Stimulated activated naive CD8-positive, alpha-beta T cell treated with anti-CD3 and anti-CD28 coated beads, Interleukin-15, Interleukin-2, amounts not matched to agents 100 U/mL and 50 U/mL, for 24 hours (primary cell): ENCODE measurements at regions not wholly inside any gene's neighbourhood (a gene's known extent, or its start where the extent isn't known, plus 50 kb on each side); places are given as distances from the start of the nearest gene placed in this dataset.
"Not testable (repeated sequence)": the region's sequence is repeated elsewhere in the genome, so short reads cannot be mapped to it uniquely, and the experiment has no call there.

ENCODE experiments used
- ATAC-seq: fragments of 150-1000 bp; cut with Tn5 transposase; one replicate; pipeline ENCODE4 v1.10.0; 2021
- DNase-seq: peaks from one replicate; pipeline ENCODE4 v3.0.0; 2021

DNA sequence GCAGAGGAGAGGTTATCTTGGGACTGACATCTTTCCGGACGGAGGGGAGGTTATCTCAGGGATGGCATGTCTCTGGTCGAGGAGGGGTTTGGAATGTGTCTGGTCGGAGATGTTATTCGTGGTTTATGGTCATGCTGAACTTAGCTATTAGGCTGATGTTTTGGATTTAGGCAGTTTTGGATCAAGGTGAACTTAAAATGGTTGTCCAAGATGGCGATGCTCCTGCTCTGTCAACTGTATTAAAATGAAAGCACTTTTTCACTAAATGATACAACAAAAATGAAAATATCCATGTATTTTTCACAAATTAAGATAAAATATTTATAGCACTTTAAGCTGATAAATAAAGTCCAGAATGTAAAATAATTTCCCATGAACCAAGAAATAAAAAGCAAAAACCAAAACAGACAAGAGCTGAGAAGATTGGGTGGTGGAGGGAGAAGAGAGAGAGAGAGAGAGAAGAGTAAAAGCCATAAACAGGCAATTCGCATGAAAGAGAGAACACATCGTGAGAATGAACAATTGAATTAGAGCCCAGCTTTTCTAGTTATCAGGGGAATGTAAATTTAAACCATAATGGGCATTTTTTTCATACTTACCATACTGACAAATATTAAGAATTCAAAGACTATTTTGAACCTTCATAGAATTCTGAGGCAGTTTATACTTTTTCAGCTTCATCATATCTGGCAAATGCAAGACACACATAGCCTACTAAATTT lies 2236.0 kb upstream of the AGA start:
- ATAC-seq: no peak
- no peak for DNase-seq

DNA sequence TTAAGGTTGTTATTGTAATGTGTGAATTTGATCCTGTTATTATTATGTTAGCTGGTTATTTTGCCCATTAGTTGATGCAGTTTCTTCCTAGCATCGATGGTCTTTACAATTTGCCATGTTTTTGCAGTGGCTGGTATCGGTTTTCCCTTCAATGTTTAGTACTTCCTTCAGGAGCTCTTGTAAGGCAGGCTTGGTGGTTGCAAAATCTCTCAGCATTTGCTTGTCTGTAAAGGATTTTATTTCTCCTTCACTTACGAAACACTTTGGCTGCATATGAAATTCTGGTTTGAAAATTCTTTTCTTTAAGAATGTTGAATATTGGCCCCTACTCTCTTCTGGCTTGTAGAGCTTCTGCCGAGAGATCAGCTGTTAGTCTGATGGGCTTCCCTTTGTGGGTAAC lies 2241.4 kb upstream of the AGA start:
- not testable (repeated sequence) for DNase-seq, ATAC-seq

DNA sequence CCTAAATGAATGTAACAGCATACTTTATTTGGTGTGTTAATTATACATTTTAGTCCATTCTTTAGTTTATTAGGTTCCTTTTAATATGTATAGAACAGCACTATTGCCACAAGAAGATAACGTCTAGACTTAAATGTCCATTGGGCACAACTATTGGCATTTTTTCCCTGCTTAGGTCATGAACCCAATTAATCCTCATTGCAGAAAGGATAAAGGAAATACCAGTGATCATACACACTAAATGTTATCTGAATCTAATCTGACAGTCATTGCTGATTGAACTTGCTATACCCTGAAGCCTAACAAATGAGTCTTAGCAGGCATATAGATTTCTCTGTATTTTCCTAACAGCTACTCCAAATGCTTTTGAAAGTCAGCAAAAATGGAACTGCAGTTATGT lies 2250.0 kb upstream of the AGA start:
- DNase-seq: no peak

DNA sequence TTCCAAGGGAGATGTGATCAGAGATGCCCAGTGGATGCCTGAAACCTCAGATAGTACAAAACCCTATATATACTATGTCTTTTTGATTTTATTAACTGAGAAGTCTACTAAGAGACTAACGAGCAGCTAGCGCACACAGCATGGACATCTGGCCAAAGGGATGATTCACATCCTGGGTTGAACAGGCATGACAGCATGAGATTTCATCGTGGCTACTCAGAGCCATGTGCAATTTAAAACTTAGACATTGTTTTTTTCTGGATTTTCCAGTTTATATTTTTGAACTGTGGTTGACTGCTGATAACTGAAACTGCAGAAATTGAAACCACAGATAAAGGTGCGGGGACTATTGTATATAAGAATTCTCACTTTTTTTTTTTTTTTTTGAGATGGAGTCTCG lies 2252.9 kb upstream of the AGA start:
- ATAC-seq: no peak
- no peak for DNase-seq

More for the DNA sequence above, 2250.0 kb upstream of the AGA start:
- no peak for ATAC-seq

DNA sequence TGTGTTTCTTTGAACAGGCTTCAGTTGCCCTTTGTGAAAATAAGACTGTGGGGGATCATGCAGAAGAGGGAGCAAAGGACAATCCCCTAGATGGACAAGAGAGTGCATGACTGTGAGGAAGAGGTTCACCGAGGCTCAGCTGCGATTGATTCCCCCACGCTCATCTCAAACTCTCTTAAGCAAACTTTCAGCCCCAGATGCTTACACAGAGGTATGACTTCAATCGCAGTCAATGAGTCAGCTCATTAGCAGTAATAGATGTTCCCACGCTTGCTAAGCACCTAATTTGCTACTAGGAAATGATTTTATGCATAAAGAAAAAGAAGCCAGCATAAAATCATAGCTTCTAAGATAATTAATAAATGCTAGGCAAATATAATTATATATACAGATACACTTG lies 2256.1 kb upstream of the AGA start:
- ATAC-seq (no peak), DNase-seq (no peak)

DNA sequence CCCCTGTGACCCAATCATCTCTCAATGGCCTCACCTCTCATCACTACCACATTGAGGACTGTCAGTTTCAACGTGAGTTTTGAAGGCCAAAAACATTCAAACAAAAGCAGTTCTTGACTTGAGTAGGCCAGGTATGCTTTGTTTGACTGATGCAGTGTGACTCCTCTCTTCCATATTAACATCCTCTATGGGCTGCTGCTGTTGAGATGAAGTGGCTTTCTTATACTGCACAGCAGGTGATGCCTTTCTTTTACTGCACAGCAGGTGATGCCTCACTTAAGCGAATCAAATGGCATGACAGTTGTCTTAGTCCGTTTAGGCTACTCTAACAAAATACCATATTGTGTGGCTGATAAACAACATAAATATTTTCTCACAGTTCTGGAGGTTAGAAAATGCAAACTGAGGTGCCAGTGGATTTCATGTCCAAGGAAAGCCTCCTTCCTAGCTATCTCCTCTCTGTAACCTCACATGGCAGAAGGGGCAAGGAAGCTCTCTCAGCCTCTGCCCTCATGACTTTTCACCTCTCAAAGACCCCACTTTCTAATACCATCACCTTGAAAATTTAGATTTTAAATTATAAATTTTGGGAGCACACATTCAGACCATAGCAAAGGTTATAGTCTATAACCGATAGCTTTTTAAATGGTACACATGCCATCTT lies 2267.9 kb upstream of the AGA start:
- DNase-seq: no peak
- ATAC-seq: no peak

DNA sequence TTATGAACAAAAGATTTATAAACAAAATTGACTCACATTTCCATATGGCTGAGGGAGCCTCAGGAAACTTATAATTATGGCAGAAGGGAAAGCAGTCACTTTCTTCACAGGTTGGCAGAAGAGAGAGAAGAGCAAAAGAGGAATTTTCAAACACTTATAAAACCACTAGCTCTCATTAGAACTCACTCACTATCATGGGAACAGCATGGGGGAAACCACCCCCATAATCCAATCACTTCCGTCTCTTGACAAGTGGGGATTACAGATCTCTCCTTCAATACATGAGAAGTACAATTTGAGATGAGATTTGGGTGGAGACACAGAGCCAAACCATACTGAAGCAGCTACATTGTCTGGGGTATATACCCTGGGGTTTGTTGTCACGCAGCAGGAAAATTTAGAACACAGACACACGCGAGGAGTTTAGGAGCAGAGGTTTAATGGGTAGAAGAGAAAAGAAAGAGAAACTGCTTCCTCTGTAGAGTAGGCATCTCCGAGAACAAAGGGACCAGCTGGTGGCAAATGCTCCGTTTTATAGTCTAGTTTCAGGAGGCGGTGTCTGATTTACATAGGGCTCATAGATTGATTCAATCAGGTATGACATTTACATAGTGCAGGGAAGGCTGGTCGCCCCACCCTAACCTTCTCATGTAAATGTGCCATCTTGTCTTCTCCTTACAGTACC lies 2277.7 kb upstream of the AGA start:
- no peak for ATAC-seq
- no peak for DNase-seq

DNA sequence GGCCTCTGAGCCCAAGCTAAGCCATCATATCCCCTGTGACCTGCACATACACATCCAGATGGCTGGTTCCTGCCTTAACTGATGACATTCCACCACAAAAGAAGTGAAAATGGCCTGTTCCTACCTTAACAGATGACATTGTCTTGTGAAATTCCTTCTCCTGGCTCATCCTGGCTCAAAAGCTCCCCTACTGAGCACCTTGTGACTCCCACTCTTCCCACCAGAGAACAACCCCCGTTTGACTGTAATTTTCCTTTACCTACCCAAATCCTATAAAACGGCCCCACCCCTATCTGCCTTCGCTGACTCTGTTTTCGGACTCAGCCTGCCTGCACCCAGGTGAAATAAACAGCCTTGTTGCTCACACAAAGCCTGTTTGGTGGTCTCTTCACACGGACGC lies 2284.3 kb upstream of the AGA start:
- DNase-seq, ATAC-seq: not testable (repeated sequence)

DNA sequence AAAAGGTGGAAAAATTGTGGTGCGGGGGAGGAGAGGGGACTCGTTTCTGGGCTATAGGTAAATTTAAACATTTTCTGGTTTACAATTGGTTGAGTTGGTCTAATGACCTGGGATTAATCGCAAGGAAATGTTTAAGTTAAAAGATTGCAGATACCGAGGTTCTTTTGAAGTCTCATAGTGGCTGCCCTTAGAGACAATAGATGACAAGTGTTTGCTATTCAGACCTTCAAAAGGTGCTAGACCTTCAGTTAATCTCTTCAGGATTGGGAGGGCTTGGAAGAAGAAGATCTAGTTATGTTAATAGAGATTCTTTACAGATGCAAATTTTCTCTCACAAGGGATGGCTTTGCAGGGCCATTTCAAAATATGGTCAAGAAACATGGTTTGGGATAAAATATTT lies 2286.1 kb upstream of the AGA start:
- DNase-seq: no peak
- ATAC-seq: no peak

DNA sequence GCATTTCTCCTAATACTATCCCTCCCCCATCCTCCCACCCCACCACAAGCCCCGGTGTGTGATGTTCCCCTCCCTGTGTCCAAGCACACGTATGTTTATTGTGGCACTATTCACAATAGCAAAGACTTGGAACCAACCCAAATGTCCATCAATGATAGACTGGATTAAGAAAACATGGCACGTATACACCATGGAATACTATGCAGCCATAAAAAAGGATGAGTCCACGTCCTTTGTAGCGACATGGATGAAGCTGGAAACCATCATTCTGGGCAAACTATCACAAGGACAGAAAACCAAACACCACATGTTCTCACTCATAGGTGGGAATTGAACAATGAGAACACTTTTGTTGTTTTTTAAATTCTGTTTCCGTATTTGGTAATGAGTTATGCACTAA lies 2294.6 kb upstream of the AGA start:
- DNase-seq, ATAC-seq: not testable (repeated sequence)

DNA sequence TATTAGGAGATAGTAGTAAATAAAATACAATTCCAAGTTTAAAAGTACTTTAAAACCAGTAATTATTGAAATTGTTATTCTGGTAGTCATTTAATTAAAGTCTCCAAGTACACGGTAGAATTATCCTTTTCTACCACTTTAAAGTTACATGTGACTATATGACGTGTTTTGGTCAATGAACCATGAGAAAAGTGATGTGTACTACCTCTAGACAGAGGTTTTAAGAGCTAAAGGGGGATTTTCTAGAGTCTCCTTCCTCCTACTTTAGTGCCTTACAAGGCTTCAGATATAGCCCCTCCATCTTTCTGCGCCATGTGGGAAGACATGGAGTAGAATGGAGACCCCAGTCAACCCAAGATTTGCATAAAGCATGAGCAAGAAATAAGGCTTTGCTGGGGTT lies 2296.6 kb upstream of the AGA start:
- DNase-seq: no peak
- no peak for ATAC-seq

DNA sequence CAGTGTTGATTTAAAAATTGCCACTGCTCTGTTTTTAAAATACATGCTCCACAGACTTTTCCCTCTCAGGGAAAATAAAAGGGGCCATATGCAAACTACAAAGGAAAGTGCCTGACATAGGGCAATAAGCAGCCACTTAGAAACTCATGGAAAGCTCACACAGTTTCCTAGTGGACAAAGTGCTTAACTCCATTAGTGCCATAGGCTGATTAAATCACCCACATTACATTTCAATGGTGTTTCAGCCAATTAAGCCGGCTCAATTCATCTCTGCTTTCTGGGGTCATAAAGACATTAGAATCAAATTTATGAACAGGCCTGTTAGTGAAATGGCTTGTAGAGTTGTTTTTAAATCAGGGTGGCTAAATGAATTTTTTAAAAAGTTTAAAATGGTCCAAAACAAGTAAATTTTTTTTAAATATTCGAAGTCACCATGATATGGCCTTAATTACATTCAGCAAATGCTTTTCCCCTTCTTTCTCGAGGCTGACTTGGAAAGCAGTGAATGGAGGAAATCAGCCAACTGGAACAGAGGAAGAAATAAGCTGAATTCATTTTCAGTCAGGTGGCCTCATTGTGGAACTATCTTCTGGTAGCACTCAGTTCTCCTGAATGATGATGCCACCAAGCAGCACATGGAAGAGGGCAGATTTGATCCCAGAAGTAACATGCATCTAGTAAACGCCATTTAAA lies 2305.1 kb upstream of the AGA start:
- ATAC-seq (no peak), DNase-seq (no peak)

DNA sequence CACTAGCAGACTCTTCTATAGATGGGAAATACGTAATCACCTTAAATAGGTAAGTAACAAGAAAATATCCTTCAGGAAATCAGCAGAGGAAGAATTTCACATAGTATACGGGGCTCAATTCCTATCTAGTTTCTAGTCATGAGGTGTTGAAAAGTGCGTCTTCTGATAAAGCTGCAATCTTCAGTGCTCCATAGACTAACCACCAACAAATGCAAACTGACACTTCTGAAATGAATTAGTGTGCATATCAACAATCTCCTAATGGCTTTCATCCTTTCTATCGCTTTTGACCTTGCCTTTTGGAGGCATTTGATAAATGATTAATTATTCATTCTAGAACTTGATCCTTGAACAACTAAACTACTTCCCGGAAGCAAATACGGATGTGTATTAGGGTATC lies 2306.6 kb upstream of the AGA start:
- no peak for DNase-seq
- ATAC-seq: no peak

DNA sequence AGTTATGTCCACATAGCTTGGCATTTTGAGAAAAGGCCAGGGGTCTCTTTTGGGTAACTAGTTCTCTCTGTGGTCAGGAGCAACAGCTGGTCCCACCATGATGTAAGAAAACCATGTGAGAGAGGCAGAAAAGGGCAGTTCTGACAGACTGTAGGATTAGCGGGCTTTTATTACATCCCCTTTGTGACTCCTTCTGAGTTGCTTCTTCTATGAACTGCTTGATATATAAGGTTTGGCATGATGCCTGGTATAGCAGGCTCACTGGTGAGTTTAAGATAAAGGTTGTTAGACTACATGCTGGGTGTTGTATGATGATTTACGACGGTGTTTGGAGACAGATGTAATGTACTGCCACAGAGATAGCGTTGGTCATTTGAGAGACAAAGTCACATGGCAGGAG lies 2308.1 kb upstream of the AGA start:
- ATAC-seq (no peak), DNase-seq (no peak)

DNA sequence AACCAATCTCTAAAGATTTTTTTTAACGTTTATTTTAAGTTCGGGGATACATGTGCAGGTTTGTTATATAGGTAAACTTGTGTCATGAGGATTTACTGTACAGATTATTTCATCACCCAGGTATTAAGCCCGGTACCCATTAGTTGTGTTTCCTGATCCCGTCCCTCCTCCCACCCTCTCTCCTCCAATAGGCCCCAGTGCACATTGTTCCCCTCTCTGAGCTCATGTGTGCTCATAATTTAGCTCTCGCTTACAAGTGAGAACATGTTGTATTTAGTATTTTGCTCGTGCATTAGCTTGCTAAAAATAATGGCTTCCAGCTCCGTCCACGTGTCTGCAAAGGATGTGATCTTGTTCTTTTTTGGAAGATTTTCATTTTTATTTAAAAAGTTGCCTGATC lies 2309.4 kb upstream of the AGA start:
- no peak for DNase-seq
- no peak for ATAC-seq

DNA sequence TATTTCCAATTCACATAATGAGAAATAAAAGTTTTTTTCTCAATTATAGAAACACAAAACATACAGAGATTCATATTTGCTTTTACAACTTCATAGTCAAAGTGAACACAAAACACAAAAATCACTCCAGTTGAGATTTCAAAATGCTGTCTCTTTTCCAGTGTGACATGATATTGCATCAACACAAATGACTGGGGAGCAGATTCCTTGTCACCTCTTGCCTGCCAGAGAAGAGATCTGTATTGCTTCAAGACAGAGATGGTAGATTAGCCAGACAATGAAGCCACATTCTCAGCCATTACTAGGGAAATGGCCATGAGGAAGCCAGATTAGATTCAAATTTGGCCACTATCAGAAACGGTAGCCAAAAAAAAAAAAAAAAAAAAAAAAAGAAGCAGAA lies 2313.1 kb upstream of the AGA start:
- ATAC-seq: no peak
- DNase-seq: no peak

DNA sequence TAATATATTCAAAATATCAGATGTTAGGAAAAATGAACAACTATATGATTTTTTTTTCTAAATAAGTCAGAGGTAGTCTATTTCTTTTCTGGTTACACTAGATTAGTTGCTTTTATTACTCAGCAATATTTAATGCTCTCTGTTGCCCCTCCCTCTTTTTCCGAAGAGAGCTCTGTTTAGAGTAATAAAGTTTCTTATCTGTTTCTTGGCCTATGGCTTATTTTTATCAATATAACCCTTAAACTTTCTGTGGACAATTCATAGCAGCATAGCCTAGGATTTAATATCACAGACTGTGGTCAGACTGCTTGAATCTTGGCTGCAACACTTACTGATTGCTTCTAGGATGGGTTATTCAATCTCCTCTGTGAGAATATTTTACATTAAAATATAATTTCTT lies 2315.4 kb upstream of the AGA start:
- ATAC-seq (no peak), DNase-seq (no peak)

DNA sequence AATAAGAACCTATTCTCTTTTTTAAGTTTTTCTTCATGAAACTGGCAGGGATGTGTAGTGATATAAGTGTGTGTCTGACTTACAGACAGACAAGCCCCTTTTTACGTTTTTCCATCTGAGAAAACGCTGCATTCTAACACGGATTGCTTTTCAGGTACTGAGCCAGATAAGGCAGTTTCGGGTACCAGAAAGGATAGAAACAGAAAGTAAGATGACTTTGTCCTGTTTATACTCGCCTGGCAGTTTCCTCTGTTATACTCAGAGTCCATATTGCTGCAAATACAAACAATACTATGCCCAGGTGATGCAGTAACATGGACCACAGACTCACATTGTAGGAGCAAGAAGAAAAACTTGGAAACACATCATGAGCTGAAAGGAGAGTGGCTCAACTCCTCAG lies 2320.6 kb upstream of the AGA start:
- ATAC-seq (no peak), DNase-seq (no peak)

DNA sequence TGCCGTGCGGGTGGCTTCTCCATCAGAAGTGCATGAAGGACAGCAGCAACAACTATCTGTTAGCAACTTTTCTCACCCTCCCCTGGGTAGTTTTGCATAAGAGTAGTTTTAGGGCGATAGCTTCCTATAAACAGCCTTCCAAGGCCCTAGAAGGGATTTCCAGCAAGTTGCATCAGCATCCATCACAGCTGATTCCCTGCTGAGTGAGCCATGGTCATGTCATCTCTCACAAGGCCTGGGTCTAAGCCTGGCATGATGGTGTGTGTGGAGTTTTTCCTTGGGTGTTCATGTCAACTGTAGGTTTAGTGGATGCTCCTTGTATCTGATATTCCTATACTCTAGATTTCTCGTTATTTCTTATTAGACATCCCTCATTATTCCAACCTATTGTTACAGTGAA lies 2324.7 kb upstream of the AGA start:
- no peak for ATAC-seq

DNA sequence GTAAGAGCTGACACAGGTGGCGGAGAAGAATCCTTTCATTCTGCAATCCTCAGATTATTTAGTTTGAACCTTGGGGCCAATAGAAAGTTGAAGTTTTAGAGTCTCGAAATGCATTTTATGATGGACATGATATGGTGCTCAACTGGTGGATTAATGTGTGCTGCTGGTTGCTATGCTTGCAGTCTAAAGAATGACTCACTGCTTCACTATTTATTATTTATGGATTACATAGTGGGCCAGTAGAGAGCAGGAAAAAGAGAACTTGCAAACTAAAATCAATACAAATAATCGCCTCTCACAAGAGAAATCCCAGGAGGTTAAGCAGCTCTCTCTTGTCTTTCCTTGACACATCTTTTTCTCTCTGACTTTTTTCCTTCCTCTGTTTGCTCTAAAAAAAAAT lies 2326.8 kb upstream of the AGA start:
- ATAC-seq (no peak), DNase-seq (no peak)

More for the DNA sequence above, 2324.7 kb upstream of the AGA start:
- no peak for DNase-seq

DNA sequence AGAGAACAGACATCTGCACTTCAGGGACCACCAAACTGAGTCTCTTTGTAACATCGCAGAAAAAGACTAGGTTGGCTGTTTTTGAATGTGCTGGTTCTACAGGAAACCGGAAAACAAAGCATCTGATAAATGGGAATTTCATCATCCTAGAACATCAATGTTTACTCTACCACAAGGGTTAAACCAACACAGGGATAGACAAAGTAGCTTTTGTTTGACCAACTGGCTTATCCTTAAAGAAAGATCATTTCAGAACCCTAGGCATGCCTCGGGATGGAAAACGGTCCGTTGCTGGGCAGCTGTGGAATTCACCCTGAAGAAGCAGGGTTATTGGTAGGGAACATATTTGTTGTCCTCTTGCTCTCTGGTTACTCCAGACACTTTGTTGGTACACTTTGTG lies 2355.5 kb upstream of the AGA start:
- DNase-seq (no peak), ATAC-seq (no peak)

DNA sequence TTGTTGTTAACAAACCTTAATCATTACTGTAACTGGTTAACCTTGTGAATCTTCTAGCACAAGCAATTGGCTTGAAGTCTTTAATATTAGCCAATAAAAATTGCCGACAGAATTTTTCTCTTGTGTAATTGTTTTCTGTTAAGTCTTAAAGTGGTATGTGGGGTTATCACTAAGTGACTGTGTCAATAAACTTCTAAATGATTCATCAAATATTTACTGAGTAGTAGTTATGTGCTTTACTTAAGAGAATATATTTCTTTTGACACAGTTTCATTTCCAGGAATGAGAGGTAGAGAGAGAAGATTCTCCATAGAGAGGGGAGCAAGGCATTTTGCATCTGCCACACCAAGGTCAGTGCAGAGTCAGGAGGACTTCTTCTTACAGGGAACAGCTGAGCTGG lies 2361.6 kb upstream of the AGA start:
- no peak for DNase-seq
- no peak for ATAC-seq

DNA sequence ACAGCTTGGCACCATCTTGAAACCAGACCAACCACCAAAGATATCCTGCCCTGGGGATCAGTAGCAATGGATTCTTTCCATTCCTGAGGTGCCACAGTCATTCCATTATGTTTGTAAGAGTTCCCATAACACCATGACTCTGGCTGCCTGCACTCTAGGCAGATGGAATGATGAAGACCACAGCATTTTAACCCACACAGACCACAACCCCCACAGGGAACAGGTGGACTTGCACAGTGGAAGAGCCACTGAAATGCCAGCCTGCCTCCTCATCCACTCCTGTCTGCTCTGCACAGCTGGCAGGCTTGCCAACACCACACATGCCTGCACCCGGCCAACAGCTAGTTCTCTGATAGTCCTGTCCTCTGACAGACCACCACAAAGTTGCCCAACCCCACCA lies 2362.2 kb upstream of the AGA start:
- ATAC-seq (no peak), DNase-seq (no peak)
